Astrocyte (in vitro differentiated cells and primary cell): ENCODE measurements at regions not wholly inside any gene's neighbourhood (a gene's known extent, or its start where the extent isn't known, plus 50 kb on each side); places are given as distances from the start of the nearest gene placed in this dataset.

Experiments
- EZH2 ChIP-seq: IDR thresholded peaks from 2 replicates; pipeline ENCODE4 v1.6.1; 2012; ENCODE audit warnings: mild to moderate bottlenecking, low read length, inconsistent platforms; ENCODE audit not compliant: insufficient read depth
- TF ChIP-seq, protein P1 (sequence below): IDR thresholded peaks from 2 replicates; pipeline ENCODE4 v1.5.1; 2011; ENCODE audit warnings: low read depth, mild to moderate bottlenecking, inconsistent platforms, low read length, moderate library complexity; ENCODE audit not compliant: insufficient read depth

- TF ChIP-seq, protein P1, sequence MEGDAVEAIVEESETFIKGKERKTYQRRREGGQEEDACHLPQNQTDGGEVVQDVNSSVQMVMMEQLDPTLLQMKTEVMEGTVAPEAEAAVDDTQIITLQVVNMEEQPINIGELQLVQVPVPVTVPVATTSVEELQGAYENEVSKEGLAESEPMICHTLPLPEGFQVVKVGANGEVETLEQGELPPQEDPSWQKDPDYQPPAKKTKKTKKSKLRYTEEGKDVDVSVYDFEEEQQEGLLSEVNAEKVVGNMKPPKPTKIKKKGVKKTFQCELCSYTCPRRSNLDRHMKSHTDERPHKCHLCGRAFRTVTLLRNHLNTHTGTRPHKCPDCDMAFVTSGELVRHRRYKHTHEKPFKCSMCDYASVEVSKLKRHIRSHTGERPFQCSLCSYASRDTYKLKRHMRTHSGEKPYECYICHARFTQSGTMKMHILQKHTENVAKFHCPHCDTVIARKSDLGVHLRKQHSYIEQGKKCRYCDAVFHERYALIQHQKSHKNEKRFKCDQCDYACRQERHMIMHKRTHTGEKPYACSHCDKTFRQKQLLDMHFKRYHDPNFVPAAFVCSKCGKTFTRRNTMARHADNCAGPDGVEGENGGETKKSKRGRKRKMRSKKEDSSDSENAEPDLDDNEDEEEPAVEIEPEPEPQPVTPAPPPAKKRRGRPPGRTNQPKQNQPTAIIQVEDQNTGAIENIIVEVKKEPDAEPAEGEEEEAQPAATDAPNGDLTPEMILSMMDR: no peak
- no peak for TF ChIP-seq EZH2
Measured at GRCh38 chr21:43287111-43287760, 118.4 kb downstream of the CRYAA start.
